ENCODE measurements at regions not wholly inside any gene's neighbourhood (a gene's known extent, or its start where the extent isn't known, plus 50 kb on each side); places are given as distances from the start of the nearest gene placed in this dataset.
A peak's percentile ranks its signal among the peaks of the same experiment; 100 is the strongest.

GRCh38 chr16:54648575-54648974, 282.1 kb upstream of the IRX5 start:
- DNase-seq (ENCODE audit: extremely low read depth, low read depth), result no peak
- no peak overlapping the region for H3K4me3 ChIP-seq (replicated peaks; ENCODE audit: low read depth, low read length)
- TF ChIP-seq CTCF (IDR thresholded peaks at IDR 0.05; ENCODE audit: low read depth, low read length, missing control alignments), result no peak

DNA sequence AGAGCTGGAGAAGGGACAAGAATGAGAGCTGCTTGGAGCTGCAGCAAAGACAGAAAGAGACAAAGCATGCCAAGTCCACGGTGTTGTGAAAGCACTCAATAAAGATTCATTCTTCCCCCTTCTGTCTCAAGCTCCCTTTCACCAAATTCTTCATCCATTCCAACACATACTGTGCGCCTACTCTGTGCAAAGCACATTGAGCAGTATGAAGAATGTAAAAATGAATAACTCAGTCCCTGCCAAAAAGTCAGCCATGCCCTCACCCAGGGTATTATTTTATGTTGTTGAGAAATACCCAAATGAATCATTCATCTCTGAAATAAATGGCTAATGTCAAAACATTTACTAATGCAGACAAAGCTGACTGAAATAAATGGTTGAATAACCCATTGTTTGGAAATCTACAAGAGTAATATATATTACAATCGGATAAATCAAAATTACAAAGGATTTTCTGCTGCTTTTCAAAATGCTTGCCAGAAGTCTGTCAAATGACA, 282.9 kb upstream of the IRX5 start:
- H3K4me3 ChIP-seq (replicated peaks; ENCODE audit: low read depth, low read length), result no peak overlapping the region
- no peak for TF ChIP-seq CTCF (IDR thresholded peaks at IDR 0.05; ENCODE audit: low read depth, low read length, missing control alignments)
- no peak for DNase-seq (ENCODE audit: extremely low read depth, low read depth)

GRCh38 chr16:54647216-54647615, 283.4 kb upstream of the IRX5 start:
- H3K4me3 ChIP-seq (replicated peaks; ENCODE audit: low read depth, low read length), result no peak overlapping the region
- DNase-seq (ENCODE audit: extremely low read depth, low read depth), result no peak
- no peak for TF ChIP-seq CTCF (IDR thresholded peaks at IDR 0.05; ENCODE audit: low read depth, low read length, missing control alignments)

DNA sequence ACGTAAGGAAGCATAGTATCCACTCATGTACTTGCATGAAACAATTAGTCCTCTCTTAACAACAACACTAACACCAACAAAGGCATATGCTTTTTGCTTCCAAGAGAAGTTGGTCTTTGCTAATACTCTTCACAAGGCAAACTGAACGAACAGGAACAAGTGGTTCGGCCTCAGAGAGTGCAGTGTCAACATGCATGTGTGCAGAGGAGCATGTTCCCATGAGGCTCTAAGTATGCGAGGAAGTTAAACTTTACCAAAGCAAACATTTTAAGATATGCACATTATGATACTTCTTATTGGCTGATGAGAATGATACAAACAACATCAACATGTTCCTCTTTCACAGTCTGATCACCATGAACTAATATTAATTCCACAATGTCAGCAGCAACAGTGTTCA, 285.3 kb upstream of the IRX5 start:
- no peak for TF ChIP-seq CTCF (IDR thresholded peaks at IDR 0.05; ENCODE audit: low read depth, low read length, missing control alignments)
- no peak overlapping the region for H3K4me3 ChIP-seq (replicated peaks; ENCODE audit: low read depth, low read length)
- no peak for DNase-seq (ENCODE audit: extremely low read depth, low read depth)

DNA sequence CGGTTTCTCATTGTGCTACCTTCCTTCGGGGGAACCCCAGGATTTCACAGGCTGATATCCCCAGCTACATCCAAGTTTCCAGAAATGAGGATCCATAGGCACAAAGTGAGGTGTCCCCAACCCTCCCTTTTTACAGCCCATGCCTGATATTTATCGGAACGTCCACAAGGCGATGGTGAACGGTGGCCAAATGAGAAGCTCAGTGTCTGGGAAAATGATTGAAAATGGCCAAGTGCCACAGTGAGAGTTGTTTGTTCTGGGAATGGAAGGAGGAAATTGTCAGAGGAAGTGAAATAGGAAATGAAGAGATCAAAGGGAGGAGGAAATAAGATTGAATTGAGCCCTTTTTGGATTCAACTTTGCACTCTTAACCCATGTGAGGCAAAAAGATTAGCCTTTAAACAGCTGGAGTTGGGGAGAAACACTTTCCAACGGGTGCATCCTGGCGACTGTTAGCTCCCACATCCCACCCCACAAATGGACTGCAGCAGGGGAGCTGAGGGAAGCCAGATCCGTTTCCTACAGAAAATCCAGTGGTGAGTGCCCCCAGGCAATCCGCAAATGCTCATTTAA, 294.4 kb upstream of the IRX5 start:
- TF ChIP-seq CTCF (IDR thresholded peaks at IDR 0.05; ENCODE audit: low read depth, low read length, missing control alignments), result no peak
- H3K4me3 ChIP-seq (replicated peaks; ENCODE audit: low read depth, low read length), result no peak overlapping the region
- DNase-seq (ENCODE audit: extremely low read depth, low read depth), result no peak

- no peak for DNase-seq (ENCODE audit: extremely low read depth, low read depth)
- TF ChIP-seq CTCF (IDR thresholded peaks at IDR 0.05; ENCODE audit: low read depth, low read length, missing control alignments), result peak; percentile 61
- H3K4me3 ChIP-seq (replicated peaks; ENCODE audit: low read depth, low read length), result no peak overlapping the region
Observed at GRCh38 chr16:54633943-54634362, 296.7 kb upstream of the IRX5 start.

All from HFF-Myc (cell line).